K562 (cell line): ENCODE measurements at regions not wholly inside any gene's neighbourhood (a gene's known extent, or its start where the extent isn't known, plus 50 kb on each side); places are given as distances from the start of the nearest gene placed in this dataset.

Source experiments
- ATAC-seq: fragments of 200-7000 bp; cut with Tn5 transposase; 3 replicates; pipeline ENCODE4 v1.9.1; 2020; ENCODE audit warnings: moderate library complexity
- BruUV-seq: library from RNA; stranded (reverse); fragments of 400-500 nt; replicated peaks from 2 replicates; lab custom pipeline; 2021; lab: Mats Ljungman, UMichigan
- CTCF ChIA-PET: fragments of 300-600 bp; formaldehyde crosslinking; extraction: SDS; loops from one replicate; lab custom pipeline; 2021; ENCODE audit warnings: low intra/inter-chr PET ratio; lab: Yijun Ruan, JAX
- POLR2A ChIA-PET: fragments of 300-600, 350-650 bp; sonication (Branson Sonifier 250); formaldehyde crosslinking; extraction: SDS; loops from one replicate; lab custom pipeline; 2021; ENCODE audit warnings: antibody characterized with exemption, inconsistent platforms; lab: Yijun Ruan, JAX
- DNase-seq, 4 experiments: peaks; one replicate each; pipeline versions ENCODE4 v3.0.0 to v3.0.0-alpha.2; 2011 to 2018; ENCODE audit warnings: low spot score in 3 of 4, mixed read lengths in 3 of 4; ENCODE audit errors: extremely low read depth in 1 of 4
- FAIRE-seq: peaks from 2 replicates; lab custom pipeline; 2011; peaks lifted over from hg19 to GRCh38; lab: Jason Lieb, UNC
- H2AFZ ChIP-seq: 2 replicates; pipeline ENCODE4 v1.6.0; 2011; ENCODE audit warnings: low read depth, low read length, control low read depth, inconsistent platforms
- H3K27ac ChIP-seq: fragments of 200-600 bp; 3 replicates; pipeline ENCODE4 v1.8.0; 2011; ENCODE audit warnings: low read depth, mild to moderate bottlenecking, control low read depth, inconsistent platforms, low read length, moderate library complexity, mixed read lengths; ENCODE audit errors: extremely low read depth
- H3K27me3 ChIP-seq, 2 experiments: fragments of 300-600 bp in 1 of 2; 2 replicates in 1 of 2; 3 replicates in 1 of 2; pipeline versions ENCODE4 v1.6.0 to v1.8.0; 2011; ENCODE audit warnings: inconsistent platforms in 2 of 2, low read length in 2 of 2, mild to moderate bottlenecking in 1 of 2, mixed read lengths in 1 of 2, moderate library complexity in 1 of 2; ENCODE audit not compliant: control insufficient read depth in 2 of 2, insufficient read depth in 2 of 2
- H3K36me3 ChIP-seq: fragments of 300-600 bp; 3 replicates; pipeline ENCODE4 v1.8.0; 2011; ENCODE audit warnings: mild to moderate bottlenecking, low read length, inconsistent platforms; ENCODE audit not compliant: control insufficient read depth, insufficient read depth
- H3K4me1 ChIP-seq, 2 experiments: fragments of 200-600 bp in 1 of 2; replicated peaks in 1 of 2; 2 replicates in 1 of 2; 3 replicates in 1 of 2; pipeline versions ENCODE4 v1.5.1 to v1.8.0; 2011; ENCODE audit warnings: inconsistent platforms in 2 of 2, low read length in 2 of 2, mild to moderate bottlenecking in 1 of 2, mixed read lengths in 1 of 2, moderate library complexity in 1 of 2; ENCODE audit not compliant: control insufficient read depth in 2 of 2, insufficient read depth in 2 of 2
- H3K4me2 ChIP-seq: 2 replicates; pipeline ENCODE4 v1.6.1; 2011; ENCODE audit warnings: low read length, control low read depth, inconsistent platforms, mixed read lengths; ENCODE audit not compliant: insufficient read depth
- H3K4me3 ChIP-seq: fragments of 200-600 bp; sonication (generic), shearing (Covaris generic); 2 replicates; pipeline ENCODE4 v1.5.1; 2016; ENCODE audit warnings: control low read depth, inconsistent platforms
- H3K79me2 ChIP-seq: fragments of 200-600 bp; 3 replicates; pipeline ENCODE4 v1.8.0; 2011; ENCODE audit warnings: low read length, inconsistent platforms; ENCODE audit not compliant: control insufficient read depth, insufficient read depth
- H3K9ac ChIP-seq, 2 experiments: 2 replicates each; pipeline versions ENCODE4 v1.6.0 to v1.6.1; 2011; ENCODE audit warnings: low read depth in 2 of 2, low read length in 2 of 2, control low read depth in 1 of 2, inconsistent platforms in 1 of 2, mild to moderate bottlenecking in 1 of 2, mixed read lengths in 1 of 2; ENCODE audit not compliant: insufficient read depth in 1 of 2
- H3K9me1 ChIP-seq: one replicate; pipeline ENCODE4 v1.6.0; 2011; ENCODE audit warnings: inconsistent platforms, mild to moderate bottlenecking, low read length, moderate library complexity; ENCODE audit not compliant: control insufficient read depth, insufficient read depth
- H3K9me3 ChIP-seq: replicated peaks from 2 replicates; pipeline ENCODE4 v1.5.1; 2011; ENCODE audit warnings: low read depth, low read length, inconsistent platforms; ENCODE audit not compliant: control insufficient read depth, insufficient read depth
- H4K20me1 ChIP-seq: replicated peaks from 2 replicates; pipeline ENCODE4 v1.6.1; 2011; ENCODE audit warnings: low read length, inconsistent platforms, mixed read lengths; ENCODE audit not compliant: control insufficient read depth, insufficient read depth
- CBX8 ChIP-seq: fragments of 200-600 bp; sonication (generic); IDR thresholded peaks from 2 replicates; pipeline ENCODE4 v1.6.1; 2012; ENCODE audit warnings: borderline replicate concordance, mixed run types, low read depth, mild to moderate bottlenecking, moderate library complexity, mixed read lengths, low read length, control low read depth, inconsistent platforms; ENCODE audit not compliant: poor library complexity, severe bottlenecking; ENCODE audit errors: extremely low read depth
- CTBP1 ChIP-seq: fragments of 450-650 bp; IDR thresholded peaks from 2 replicates; pipeline ENCODE4 v1.6.1; 2016; ENCODE audit warnings: borderline replicate concordance
- FOXM1 ChIP-seq, 2 experiments: fragments of 450-650 bp in 1 of 2; sonication (generic) in 1 of 2; formaldehyde crosslinking in 1 of 2; IDR thresholded peaks; 2 replicates each; pipeline versions ENCODE4 v1.6.1 to v1.9.0; 2017 to 2022; ENCODE audit warnings: low read depth in 2 of 2, mild to moderate bottlenecking in 2 of 2, missing genetic modification reagents in 1 of 2, moderate library complexity in 1 of 2
- GATAD2B ChIP-seq: fragments of 450-650 bp; IDR thresholded peaks from 2 replicates; pipeline ENCODE4 v1.6.1; 2017; ENCODE audit warnings: mild to moderate bottlenecking, borderline replicate concordance
- IFI16 ChIP-seq: fragments of 250-450 bp; sonication (Bioruptor Pico); IDR thresholded peaks from 2 replicates; pipeline ENCODE4 v2.1.2; 2022; ENCODE audit warnings: mild to moderate bottlenecking, inconsistent platforms
- MTA2 ChIP-seq: fragments of 450-650 bp; IDR thresholded peaks from 2 replicates; pipeline ENCODE4 v1.6.1; 2016; ENCODE audit warnings: low read depth
- PRMT5 ChIP-seq: sonication (generic); formaldehyde crosslinking; IDR thresholded peaks from 2 replicates; pipeline ENCODE4 v1.5.0; 2020; ENCODE audit warnings: missing genetic modification reagents
- SOX6 ChIP-seq: fragments of 450-650 bp; IDR thresholded peaks from 2 replicates; pipeline ENCODE4 v1.6.1; 2014; ENCODE audit warnings: mild to moderate bottlenecking
- SRSF7 ChIP-seq: fragments of 200-400 bp; formaldehyde crosslinking; optimal IDR thresholded peaks from 2 replicates; pipeline ENCODE3; 2017; ENCODE audit warnings: mild to moderate bottlenecking, low read depth, low read length
- ZC3H4 ChIP-seq: sonication (generic); formaldehyde crosslinking; IDR thresholded peaks from 2 replicates; pipeline ENCODE4 v1.9.0; 2021; ENCODE audit warnings: missing genetic modification reagents, borderline replicate concordance
- ZNF76 ChIP-seq: fragments of 250-450 bp; sonication (Bioruptor Pico); IDR thresholded peaks from 2 replicates; pipeline ENCODE4 v1.4.0; 2020; ENCODE audit warnings: mild to moderate bottlenecking, moderate library complexity, borderline replicate concordance
- WGBS: fragments of 100-300 bp; shearing (Covaris generic); methylation state at CpG from one replicate; pipeline ENCODE4 v1.1.6; 2016; ENCODE audit warnings: low coverage, mixed read lengths; ENCODE audit not compliant: insufficient coverage; ENCODE audit errors: missing lambda C conversion rate; 5-methylcytosine and 5-hydroxymethylcytosine counted together
- in situ Hi-C: fragments of 300-500 bp; cut with MboI; formaldehyde crosslinking; loops from 4 replicates; pipeline ENCODE4 v1.15.0; 2018; ENCODE audit warnings: inconsistent platforms, mixed read lengths
- intact Hi-C: fragments of 100-400 bp; cut with micrococcal nuclease; formaldehyde crosslinking; loops from 2 replicates; pipeline ENCODE4 v1.14.2; 2022
- TF ChIP-seq, protein P1 (sequence below): fragments of 450-650 bp; IDR thresholded peaks from 2 replicates; pipeline ENCODE4 v1.6.1; 2016; ENCODE audit warnings: antibody characterized with exemption
- TF ChIP-seq, protein P2 (sequence below): fragments of 250-450 bp; sonication (Bioruptor Pico); IDR thresholded peaks from 2 replicates; pipeline ENCODE4 v1.5.0; 2021

DNA sequence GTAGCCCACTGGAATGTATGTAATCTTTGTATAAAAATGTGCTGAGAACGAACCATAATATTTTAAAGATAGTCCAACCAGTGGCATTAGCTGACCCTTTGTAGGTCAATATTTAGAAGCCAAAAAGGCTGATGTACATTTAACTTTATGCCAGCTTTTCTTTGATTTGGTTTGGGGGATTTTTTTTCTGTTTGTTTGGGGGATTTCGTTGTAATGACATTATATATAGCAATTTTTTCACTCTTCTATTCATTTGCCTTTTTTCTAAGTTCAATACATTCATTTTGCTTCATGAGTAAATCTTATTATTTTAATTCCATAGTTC is 382.0 kb upstream of the NOCT start:
- FAIRE-seq (no peak), ATAC-seq (no peak), DNase-seq (no peak)
- ChIA-PET CTCF (no interaction called here), POLR2A (interaction anchor here (0.7 kb wide), 1 partner anchor 27 kb away, joined by 4 read pairs; no protein-coding TSS in a partner anchor)
- no peaks in the 10 kb centered on the region for H3K36me3 ChIP-seq
- no peak overlapping the region for H2AFZ ChIP-seq
- no peak overlapping the region for H3K4me2 ChIP-seq
- intact Hi-C loops, result no loop called here
- H3K79me2 ChIP-seq, result no peaks in the 10 kb centered on the region
- no peaks in the 10 kb centered on the region for H4K20me1 ChIP-seq
- H3K27ac ChIP-seq, result no peak overlapping the region
- H3K9me1 ChIP-seq, result no peaks in the 10 kb centered on the region
- H3K27me3 ChIP-seq, result peaks cover 6 to 22% of the 10 kb centered on the region in 2 experiments; a peak in 3 of 5 replicates
- no peak overlapping the region for H3K9ac ChIP-seq
- no peak overlapping the region for H3K4me3 ChIP-seq
- no TSS peak for BruUV-seq
- no peaks in the 10 kb centered on the region for H3K9me3 ChIP-seq
- 0% methylated on average over 2 of the region's 2 CpGs for WGBS
- in situ Hi-C loops, result no loop called here
- H3K4me1 ChIP-seq, result no peaks in the 10 kb centered on the region
- no peak for TF ChIP-seq ZNF76
- peak; percentile 80 for TF ChIP-seq CBX8

DNA sequence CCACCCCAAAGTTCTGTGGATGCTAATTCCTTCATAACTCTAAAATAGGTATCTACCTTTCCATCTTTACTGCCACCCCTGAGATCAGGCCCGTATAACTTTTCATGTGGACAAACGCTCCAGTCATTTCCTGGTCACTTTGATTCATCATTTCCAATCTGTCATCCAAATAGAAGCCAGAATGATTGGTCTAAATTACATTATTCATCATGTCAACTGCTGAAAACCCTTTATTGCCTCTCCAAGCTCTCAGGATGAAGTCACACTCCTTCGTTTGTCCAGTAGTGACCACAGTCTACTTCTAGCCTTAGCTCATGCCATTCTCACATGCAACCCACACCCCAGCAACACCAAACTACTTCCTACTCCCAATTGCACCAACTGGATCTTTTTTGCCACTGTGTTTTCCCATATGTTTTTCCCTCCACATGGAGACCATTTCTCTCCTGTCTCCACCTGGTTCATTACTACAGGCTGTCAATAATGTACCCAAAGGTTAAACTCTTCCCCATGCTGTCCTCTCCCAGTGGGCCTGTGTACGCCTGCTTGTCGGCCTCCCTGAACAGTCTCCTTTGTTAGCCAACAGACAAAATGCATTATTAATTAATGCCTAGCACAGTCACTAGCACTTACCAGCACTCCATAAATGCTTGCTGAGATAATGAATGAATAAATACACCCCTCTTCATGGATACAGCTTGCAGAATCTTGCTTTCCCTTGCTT is 382.6 kb upstream of the NOCT start:
- H3K79me2 ChIP-seq, result no peaks in the 10 kb centered on the region
- peaks cover 6 to 22% of the 10 kb centered on the region in 2 experiments; a peak in 3 of 5 replicates for H3K27me3 ChIP-seq
- ATAC-seq (no peak), FAIRE-seq (no peak), DNase-seq (no peak)
- H4K20me1 ChIP-seq, result no peaks in the 10 kb centered on the region
- no peak overlapping the region for H2AFZ ChIP-seq
- no peak overlapping the region for H3K9ac ChIP-seq
- CTCF ChIA-PET, result no interaction called here
- no peaks in the 10 kb centered on the region for H3K9me3 ChIP-seq
- no peaks in the 10 kb centered on the region for H3K36me3 ChIP-seq
- H3K9me1 ChIP-seq, result no peaks in the 10 kb centered on the region
- no peak overlapping the region for H3K27ac ChIP-seq
- H3K4me3 ChIP-seq, result no peak overlapping the region
- in situ Hi-C loops, result no loop called here
- H3K4me2 ChIP-seq, result no peak overlapping the region
- H3K4me1 ChIP-seq, result no peaks in the 10 kb centered on the region
- no TSS peak for BruUV-seq
- POLR2A ChIA-PET, result interaction anchor here (0.7 kb wide), 1 partner anchor 26 kb away, joined by 4 read pairs; no protein-coding TSS in a partner anchor
- 2% methylated on average over 5 of the region's 5 CpGs for WGBS
- intact Hi-C loops, result no loop called here
- no peak for TF ChIP-seq GATAD2B
- no peak for TF ChIP-seq PRMT5 (CRISPR knock-in tag)
- no peak for TF ChIP-seq MTA2
- TF ChIP-seq ZC3H4 (CRISPR knock-in tag), result no peak
- no peak for TF ChIP-seq SOX6
- TF ChIP-seq, protein P1, sequence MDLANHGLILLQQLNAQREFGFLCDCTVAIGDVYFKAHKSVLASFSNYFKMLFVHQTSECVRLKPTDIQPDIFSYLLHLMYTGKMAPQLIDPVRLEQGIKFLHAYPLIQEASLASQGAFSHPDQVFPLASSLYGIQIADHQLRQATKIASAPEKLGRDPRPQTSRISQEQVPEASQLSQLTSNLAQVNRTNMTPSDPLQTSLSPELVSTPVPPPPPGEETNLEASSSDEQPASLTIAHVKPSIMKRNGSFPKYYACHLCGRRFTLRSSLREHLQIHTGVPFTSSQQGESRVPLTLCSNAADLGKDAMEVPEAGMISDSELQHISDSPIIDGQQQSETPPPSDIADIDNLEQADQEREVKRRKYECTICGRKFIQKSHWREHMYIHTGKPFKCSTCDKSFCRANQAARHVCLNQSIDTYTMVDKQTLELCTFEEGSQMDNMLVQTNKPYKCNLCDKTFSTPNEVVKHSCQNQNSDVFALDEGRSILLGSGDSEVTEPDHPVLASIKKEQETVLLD, result no peak
- TF ChIP-seq IFI16, result no peak
- no peak for TF ChIP-seq FOXM1 (IDR thresholded peaks at IDR 0.05; ENCODE audit: low read depth)
- TF ChIP-seq FOXM1 (CRISPR knock-in tag; IDR thresholded peaks at IDR 0.05; ENCODE audit: low read depth), result no peak
- no peak for TF ChIP-seq CTBP1
- TF ChIP-seq, protein P2, sequence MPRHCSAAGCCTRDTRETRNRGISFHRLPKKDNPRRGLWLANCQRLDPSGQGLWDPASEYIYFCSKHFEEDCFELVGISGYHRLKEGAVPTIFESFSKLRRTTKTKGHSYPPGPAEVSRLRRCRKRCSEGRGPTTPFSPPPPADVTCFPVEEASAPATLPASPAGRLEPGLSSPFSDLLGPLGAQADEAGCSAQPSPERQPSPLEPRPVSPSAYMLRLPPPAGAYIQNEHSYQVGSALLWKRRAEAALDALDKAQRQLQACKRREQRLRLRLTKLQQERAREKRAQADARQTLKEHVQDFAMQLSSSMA, result no peak
- no peak for TF ChIP-seq SRSF7
